Hematopoietic multipotent progenitor cell treated with erythropoietin and hydrocortisone succinate and interleukin-3 and kit ligand, for 6 days (in vitro differentiated cells): ENCODE measurements at regions not wholly inside any gene's neighbourhood (a gene's known extent, or its start where the extent isn't known, plus 50 kb on each side); places are given as distances from the start of the nearest gene placed in this dataset.

Source experiments
- DNase-seq: peaks from one replicate; pipeline ENCODE4 v3.0.0-alpha.2; 2015

GRCh38 chr2:150971910-150972309 is 289.8 kb downstream of the RBM43 start:
- DNase-seq = no peak

GRCh38 chr2:150963336-150963735 is 298.3 kb downstream of the RBM43 start:
- DNase-seq = no peak

- no peak for DNase-seq
Observed at GRCh38 chr2:150955231-150955630, 306.4 kb downstream of the RBM43 start.

- DNase-seq = no peak
Observed at GRCh38 chr2:150946831-150947230, 314.8 kb downstream of the RBM43 start.

- DNase-seq = no peak
Observed at GRCh38 chr2:150944315-150944714, 317.3 kb downstream of the RBM43 start.

GRCh38 chr2:150939087-150939486 is 322.6 kb downstream of the RBM43 start:
- no peak for DNase-seq

- no peak for DNase-seq
Observed at GRCh38 chr2:150938527-150938926, 323.1 kb downstream of the RBM43 start.

- no peak for DNase-seq
Observed at GRCh38 chr2:150937030-150937429, 324.6 kb downstream of the RBM43 start.

GRCh38 chr2:150931451-150931850 is 330.2 kb downstream of the RBM43 start:
- DNase-seq = no peak

GRCh38 chr2:150925611-150926010 is 336.1 kb downstream of the RBM43 start:
- DNase-seq = no peak

- no peak for DNase-seq
Observed at GRCh38 chr2:150924878-150925277, 336.8 kb downstream of the RBM43 start.

GRCh38 chr2:150919901-150920300 is 341.8 kb downstream of the RBM43 start:
- no peak for DNase-seq

GRCh38 chr2:150917961-150918713 is 343.5 kb downstream of the RBM43 start:
- DNase-seq = no peak

GRCh38 chr2:150916467-150917396 is 344.9 kb downstream of the RBM43 start:
- DNase-seq = no peak

- peak; percentile 14 for DNase-seq
Observed at GRCh38 chr2:150911766-150912280, 349.8 kb downstream of the RBM43 start.

GRCh38 chr2:150909613-150910012 is 352.1 kb downstream of the RBM43 start:
- DNase-seq = peak; percentile 9

- no peak for DNase-seq
Observed at GRCh38 chr2:150909090-150909489, 352.6 kb downstream of the RBM43 start.

- no peak for DNase-seq
Observed at GRCh38 chr2:150907466-150907865, 354.2 kb downstream of the RBM43 start.

GRCh38 chr2:150903461-150903860 is 358.2 kb downstream of the RBM43 start:
- DNase-seq = no peak

GRCh38 chr2:150903055-150903454 is 358.6 kb downstream of the RBM43 start:
- no peak for DNase-seq

GRCh38 chr2:150900913-150901312 is 360.8 kb downstream of the RBM43 start:
- DNase-seq = no peak

- no peak for DNase-seq
Observed at GRCh38 chr2:150895968-150896367, 365.7 kb downstream of the RBM43 start.

GRCh38 chr2:150889141-150889540 is 372.5 kb downstream of the RBM43 start:
- DNase-seq = no peak

GRCh38 chr2:150888337-150888736 is 373.3 kb downstream of the RBM43 start:
- no peak for DNase-seq
